ENCODE measurements at regions not wholly inside any gene's neighbourhood (a gene's known extent, or its start where the extent isn't known, plus 50 kb on each side); places are given as distances from the start of the nearest gene placed in this dataset.

DNA sequence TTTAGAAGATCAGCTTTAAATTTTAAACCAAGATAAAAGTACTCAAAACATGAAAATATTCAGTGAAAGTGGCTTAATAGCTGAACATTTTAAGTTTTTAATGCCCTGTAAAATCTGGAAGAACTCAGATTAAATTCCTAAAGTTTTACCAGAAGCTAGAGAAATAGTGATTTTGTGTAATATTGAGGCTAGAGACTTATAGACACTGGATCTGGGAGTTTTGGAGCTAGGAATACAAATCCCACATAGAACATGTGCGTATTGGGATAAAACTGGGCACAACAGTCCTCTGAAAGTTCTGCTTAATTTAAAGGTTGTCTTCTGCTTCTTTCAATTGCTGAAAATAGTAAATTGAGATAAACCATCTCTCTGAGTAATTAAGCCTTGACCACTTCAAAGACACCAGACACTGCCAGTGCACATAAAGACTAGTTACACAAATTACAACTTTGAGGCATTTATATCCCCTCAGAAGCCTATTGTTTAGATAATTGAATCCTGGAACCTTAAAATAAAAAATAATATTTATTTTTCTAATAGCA, 1382.5 kb downstream of the OTOL1 start:
- H3K9ac ChIP-seq, result no peak overlapping the region
- H3F3A ChIP-seq (replicated peaks; ENCODE audit: insufficient read depth), result no peaks in the 10 kb centered on the region
- no peak for TF ChIP-seq NFIC (IDR thresholded peaks at IDR 0.05; ENCODE audit: borderline replicate concordance)
- TF ChIP-seq ELF1 (IDR thresholded peaks at IDR 0.05), result no peak
- TF ChIP-seq, protein P1, sequence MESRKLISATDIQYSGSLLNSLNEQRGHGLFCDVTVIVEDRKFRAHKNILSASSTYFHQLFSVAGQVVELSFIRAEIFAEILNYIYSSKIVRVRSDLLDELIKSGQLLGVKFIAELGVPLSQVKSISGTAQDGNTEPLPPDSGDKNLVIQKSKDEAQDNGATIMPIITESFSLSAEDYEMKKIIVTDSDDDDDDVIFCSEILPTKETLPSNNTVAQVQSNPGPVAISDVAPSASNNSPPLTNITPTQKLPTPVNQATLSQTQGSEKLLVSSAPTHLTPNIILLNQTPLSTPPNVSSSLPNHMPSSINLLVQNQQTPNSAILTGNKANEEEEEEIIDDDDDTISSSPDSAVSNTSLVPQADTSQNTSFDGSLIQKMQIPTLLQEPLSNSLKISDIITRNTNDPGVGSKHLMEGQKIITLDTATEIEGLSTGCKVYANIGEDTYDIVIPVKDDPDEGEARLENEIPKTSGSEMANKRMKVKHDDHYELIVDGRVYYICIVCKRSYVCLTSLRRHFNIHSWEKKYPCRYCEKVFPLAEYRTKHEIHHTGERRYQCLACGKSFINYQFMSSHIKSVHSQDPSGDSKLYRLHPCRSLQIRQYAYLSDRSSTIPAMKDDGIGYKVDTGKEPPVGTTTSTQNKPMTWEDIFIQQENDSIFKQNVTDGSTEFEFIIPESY (IDR thresholded peaks at IDR 0.05; ENCODE audit: borderline replicate concordance, low read depth), result no peak
- TF ChIP-seq, protein P2, sequence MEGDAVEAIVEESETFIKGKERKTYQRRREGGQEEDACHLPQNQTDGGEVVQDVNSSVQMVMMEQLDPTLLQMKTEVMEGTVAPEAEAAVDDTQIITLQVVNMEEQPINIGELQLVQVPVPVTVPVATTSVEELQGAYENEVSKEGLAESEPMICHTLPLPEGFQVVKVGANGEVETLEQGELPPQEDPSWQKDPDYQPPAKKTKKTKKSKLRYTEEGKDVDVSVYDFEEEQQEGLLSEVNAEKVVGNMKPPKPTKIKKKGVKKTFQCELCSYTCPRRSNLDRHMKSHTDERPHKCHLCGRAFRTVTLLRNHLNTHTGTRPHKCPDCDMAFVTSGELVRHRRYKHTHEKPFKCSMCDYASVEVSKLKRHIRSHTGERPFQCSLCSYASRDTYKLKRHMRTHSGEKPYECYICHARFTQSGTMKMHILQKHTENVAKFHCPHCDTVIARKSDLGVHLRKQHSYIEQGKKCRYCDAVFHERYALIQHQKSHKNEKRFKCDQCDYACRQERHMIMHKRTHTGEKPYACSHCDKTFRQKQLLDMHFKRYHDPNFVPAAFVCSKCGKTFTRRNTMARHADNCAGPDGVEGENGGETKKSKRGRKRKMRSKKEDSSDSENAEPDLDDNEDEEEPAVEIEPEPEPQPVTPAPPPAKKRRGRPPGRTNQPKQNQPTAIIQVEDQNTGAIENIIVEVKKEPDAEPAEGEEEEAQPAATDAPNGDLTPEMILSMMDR (IDR thresholded peaks at IDR 0.05), result no peak
- no peak for TF ChIP-seq NRF1 (IDR thresholded peaks at IDR 0.05; ENCODE audit: low read depth, low read length)
- TF ChIP-seq, protein P3, sequence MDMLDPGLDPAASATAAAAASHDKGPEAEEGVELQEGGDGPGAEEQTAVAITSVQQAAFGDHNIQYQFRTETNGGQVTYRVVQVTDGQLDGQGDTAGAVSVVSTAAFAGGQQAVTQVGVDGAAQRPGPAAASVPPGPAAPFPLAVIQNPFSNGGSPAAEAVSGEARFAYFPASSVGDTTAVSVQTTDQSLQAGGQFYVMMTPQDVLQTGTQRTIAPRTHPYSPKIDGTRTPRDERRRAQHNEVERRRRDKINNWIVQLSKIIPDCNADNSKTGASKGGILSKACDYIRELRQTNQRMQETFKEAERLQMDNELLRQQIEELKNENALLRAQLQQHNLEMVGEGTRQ (IDR thresholded peaks at IDR 0.05; ENCODE audit: borderline replicate concordance, low read depth, low read length), result no peak
- TF ChIP-seq GATA2 (CRISPR knock-in tag; IDR thresholded peaks at IDR 0.05), result no peak
- TF ChIP-seq, protein P4, sequence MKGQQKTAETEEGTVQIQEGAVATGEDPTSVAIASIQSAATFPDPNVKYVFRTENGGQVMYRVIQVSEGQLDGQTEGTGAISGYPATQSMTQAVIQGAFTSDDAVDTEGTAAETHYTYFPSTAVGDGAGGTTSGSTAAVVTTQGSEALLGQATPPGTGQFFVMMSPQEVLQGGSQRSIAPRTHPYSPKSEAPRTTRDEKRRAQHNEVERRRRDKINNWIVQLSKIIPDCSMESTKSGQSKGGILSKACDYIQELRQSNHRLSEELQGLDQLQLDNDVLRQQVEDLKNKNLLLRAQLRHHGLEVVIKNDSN (IDR thresholded peaks at IDR 0.05; ENCODE audit: borderline replicate concordance, low read depth), result no peak
- TF ChIP-seq, protein P5, sequence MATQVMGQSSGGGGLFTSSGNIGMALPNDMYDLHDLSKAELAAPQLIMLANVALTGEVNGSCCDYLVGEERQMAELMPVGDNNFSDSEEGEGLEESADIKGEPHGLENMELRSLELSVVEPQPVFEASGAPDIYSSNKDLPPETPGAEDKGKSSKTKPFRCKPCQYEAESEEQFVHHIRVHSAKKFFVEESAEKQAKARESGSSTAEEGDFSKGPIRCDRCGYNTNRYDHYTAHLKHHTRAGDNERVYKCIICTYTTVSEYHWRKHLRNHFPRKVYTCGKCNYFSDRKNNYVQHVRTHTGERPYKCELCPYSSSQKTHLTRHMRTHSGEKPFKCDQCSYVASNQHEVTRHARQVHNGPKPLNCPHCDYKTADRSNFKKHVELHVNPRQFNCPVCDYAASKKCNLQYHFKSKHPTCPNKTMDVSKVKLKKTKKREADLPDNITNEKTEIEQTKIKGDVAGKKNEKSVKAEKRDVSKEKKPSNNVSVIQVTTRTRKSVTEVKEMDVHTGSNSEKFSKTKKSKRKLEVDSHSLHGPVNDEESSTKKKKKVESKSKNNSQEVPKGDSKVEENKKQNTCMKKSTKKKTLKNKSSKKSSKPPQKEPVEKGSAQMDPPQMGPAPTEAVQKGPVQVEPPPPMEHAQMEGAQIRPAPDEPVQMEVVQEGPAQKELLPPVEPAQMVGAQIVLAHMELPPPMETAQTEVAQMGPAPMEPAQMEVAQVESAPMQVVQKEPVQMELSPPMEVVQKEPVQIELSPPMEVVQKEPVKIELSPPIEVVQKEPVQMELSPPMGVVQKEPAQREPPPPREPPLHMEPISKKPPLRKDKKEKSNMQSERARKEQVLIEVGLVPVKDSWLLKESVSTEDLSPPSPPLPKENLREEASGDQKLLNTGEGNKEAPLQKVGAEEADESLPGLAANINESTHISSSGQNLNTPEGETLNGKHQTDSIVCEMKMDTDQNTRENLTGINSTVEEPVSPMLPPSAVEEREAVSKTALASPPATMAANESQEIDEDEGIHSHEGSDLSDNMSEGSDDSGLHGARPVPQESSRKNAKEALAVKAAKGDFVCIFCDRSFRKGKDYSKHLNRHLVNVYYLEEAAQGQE (IDR thresholded peaks at IDR 0.05; ENCODE audit: low read depth, low read length), result no peak
- no peak for TF ChIP-seq GABPA (IDR thresholded peaks at IDR 0.05; ENCODE audit: low read depth)
- TF ChIP-seq TAF1 (IDR thresholded peaks at IDR 0.05; ENCODE audit: borderline replicate concordance, low read depth, low read length), result no peak
- no peak for TF ChIP-seq RXRA (IDR thresholded peaks at IDR 0.05; ENCODE audit: borderline replicate concordance, low read depth)
- TF ChIP-seq FOXJ3 (CRISPR knock-in tag; IDR thresholded peaks at IDR 0.05), result no peak
- H3K27me3 ChIP-seq (ENCODE audit: insufficient read depth), result no peaks in the 10 kb centered on the region
- H3K79me2 ChIP-seq (ENCODE audit: insufficient read depth), result no peaks in the 10 kb centered on the region
- no peak overlapping the region for H2AFZ ChIP-seq (ENCODE audit: low read depth)
- no peak overlapping the region for H3K4me3 ChIP-seq (ENCODE audit: low read depth in 2 of 2, low read length in 1 of 2)
- ChIA-PET CTCF (no interaction called here), POLR2A (no interaction called here)
- no peaks in the 10 kb centered on the region for H3K36me3 ChIP-seq (replicated peaks in 1 of 2; ENCODE audit: control insufficient read depth in 1 of 2, insufficient read depth in 2 of 2, low read length in 1 of 2)
- no peaks in the 10 kb centered on the region for H4K20me1 ChIP-seq (ENCODE audit: insufficient read depth)
- WGBS (ENCODE audit: low lambda C conversion rate), result 73% methylated on average over 1 of the region's 1 CpG
- no peak overlapping the region for H3K27ac ChIP-seq (ENCODE audit: low read depth in 2 of 2, low read length in 1 of 2)
- no peaks in the 10 kb centered on the region for H3K4me1 ChIP-seq (ENCODE audit: control insufficient read depth in 1 of 2, insufficient read depth in 2 of 2, low read depth in 1 of 2, low read length in 1 of 2)
- no peaks in the 10 kb centered on the region for H3K9me3 ChIP-seq
- H3K4me2 ChIP-seq, result no peak overlapping the region
- no peaks in the 10 kb centered on the region for H3K9me2 ChIP-seq
- DNase-seq, result no peak
